Right cardiac atrium (tissue), 5 donors: ENCODE measurements at regions not wholly inside any gene's neighbourhood (a gene's known extent, or its start where the extent isn't known, plus 50 kb on each side); places are given as distances from the start of the nearest gene placed in this dataset.

Experiments
- ATAC-seq, 2 donors: fragments of 200-7000 bp; cut with Tn5 transposase; one replicate each; pipeline versions ENCODE4 v1.8.0 to v1.9.1; 2020; ENCODE audit warnings: moderate library complexity in 2 of 2, mild to moderate bottlenecking in 1 of 2
- DNase-seq, 3 donors: peaks; one replicate each; pipeline ENCODE4 v3.0.0-alpha.2; 2020
- H3K27ac ChIP-seq: one replicate; pipeline ENCODE4 v1.5.1; 2013; ENCODE audit warnings: mild to moderate bottlenecking, low read length, control low read depth, moderate library complexity
- H3K27me3 ChIP-seq: one replicate; pipeline ENCODE4 v1.6.1; 2013; ENCODE audit not compliant: control insufficient read depth, insufficient read depth
- H3K4me1 ChIP-seq: one replicate; pipeline ENCODE4 v1.6.1; 2013; ENCODE audit warnings: low read length; ENCODE audit not compliant: control insufficient read depth, insufficient read depth
- H3K4me3 ChIP-seq: one replicate; pipeline ENCODE4 v1.5.1; 2013; ENCODE audit warnings: low read length, control low read depth
- H3K9me3 ChIP-seq: one replicate; pipeline ENCODE4 v1.6.1; 2013; ENCODE audit warnings: low read length; ENCODE audit not compliant: control insufficient read depth
- WGBS: extraction: QIAGEN DNeasy Blood & Tissue Kit; methylation state at CpG from one replicate; pipeline ENCODE4 v1.1.7; 2013; 5-methylcytosine and 5-hydroxymethylcytosine counted together
- intact Hi-C, 4 donors: fragments of 100-400 bp; cut with DNase I; formaldehyde crosslinking; loops; one replicate each; pipeline versions ENCODE4 v1.11.0 to v1.14.0; 2022 to 2023
- donor health status: healthy with polysubstance abuse.
- donor health status: DM: no; HTN: yes; CAD: no.
- donor health status: DM: no; HTN: no; CAD: no.
- donor health status: DM: no; HTN: yes; CAD: no; lungs with severe emphysema.
- donor health status: DM: yes; HTN: yes; CAD: no.

GRCh38 chr1:113340038-113340437 lies 50.3 kb upstream of the MAGI3 start:
- Histone ChIP-seq H3K27me3 (no peaks in the 10 kb centered on the region), H3K4me1 (no peaks in the 10 kb centered on the region), H3K27ac (no peak overlapping the region), H3K9me3 (no peaks in the 10 kb centered on the region), H3K4me3 (no peak overlapping the region)
- DNase-seq, result no peak
- no peak for ATAC-seq
- intact Hi-C loops, result no loop called here
- 90% methylated on average over 1 of the region's 1 CpG for WGBS
